ENCODE measurements at regions not wholly inside any gene's neighbourhood (a gene's known extent, or its start where the extent isn't known, plus 50 kb on each side); places are given as distances from the start of the nearest gene placed in this dataset.

DNA sequence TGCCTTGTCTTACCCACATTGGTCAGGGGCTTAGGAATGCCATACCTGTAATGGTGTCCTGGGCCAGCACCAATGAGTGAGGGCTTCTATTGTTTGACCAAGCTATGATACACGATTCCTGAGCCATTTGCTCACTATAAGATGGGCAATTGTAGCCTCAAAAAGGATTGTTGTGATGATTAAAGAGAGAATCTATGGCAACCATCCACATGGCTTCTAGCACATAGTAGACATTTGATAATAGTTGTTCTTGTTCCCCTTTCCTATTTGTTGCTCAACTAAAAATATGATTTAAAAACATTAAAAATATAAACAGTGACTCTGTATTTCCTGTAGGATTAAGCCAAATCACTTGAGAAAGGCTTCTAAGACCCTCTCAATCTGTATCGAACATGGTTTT is 366.1 kb downstream of the PCNX1 start:
- TF ChIP-seq, protein P1, sequence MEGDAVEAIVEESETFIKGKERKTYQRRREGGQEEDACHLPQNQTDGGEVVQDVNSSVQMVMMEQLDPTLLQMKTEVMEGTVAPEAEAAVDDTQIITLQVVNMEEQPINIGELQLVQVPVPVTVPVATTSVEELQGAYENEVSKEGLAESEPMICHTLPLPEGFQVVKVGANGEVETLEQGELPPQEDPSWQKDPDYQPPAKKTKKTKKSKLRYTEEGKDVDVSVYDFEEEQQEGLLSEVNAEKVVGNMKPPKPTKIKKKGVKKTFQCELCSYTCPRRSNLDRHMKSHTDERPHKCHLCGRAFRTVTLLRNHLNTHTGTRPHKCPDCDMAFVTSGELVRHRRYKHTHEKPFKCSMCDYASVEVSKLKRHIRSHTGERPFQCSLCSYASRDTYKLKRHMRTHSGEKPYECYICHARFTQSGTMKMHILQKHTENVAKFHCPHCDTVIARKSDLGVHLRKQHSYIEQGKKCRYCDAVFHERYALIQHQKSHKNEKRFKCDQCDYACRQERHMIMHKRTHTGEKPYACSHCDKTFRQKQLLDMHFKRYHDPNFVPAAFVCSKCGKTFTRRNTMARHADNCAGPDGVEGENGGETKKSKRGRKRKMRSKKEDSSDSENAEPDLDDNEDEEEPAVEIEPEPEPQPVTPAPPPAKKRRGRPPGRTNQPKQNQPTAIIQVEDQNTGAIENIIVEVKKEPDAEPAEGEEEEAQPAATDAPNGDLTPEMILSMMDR (IDR thresholded peaks at IDR 0.05) = no peak
- no peak for TF ChIP-seq POLR2A (IDR thresholded peaks at IDR 0.05)

All from body of pancreas (tissue), 4 donors.